ENCODE measurements at regions not wholly inside any gene's neighbourhood (a gene's known extent, or its start where the extent isn't known, plus 50 kb on each side); places are given as distances from the start of the nearest gene placed in this dataset.

- H3K4me3 ChIP-seq (ENCODE audit: low read depth, low read length): no peak overlapping the region
- TF ChIP-seq, protein P1, sequence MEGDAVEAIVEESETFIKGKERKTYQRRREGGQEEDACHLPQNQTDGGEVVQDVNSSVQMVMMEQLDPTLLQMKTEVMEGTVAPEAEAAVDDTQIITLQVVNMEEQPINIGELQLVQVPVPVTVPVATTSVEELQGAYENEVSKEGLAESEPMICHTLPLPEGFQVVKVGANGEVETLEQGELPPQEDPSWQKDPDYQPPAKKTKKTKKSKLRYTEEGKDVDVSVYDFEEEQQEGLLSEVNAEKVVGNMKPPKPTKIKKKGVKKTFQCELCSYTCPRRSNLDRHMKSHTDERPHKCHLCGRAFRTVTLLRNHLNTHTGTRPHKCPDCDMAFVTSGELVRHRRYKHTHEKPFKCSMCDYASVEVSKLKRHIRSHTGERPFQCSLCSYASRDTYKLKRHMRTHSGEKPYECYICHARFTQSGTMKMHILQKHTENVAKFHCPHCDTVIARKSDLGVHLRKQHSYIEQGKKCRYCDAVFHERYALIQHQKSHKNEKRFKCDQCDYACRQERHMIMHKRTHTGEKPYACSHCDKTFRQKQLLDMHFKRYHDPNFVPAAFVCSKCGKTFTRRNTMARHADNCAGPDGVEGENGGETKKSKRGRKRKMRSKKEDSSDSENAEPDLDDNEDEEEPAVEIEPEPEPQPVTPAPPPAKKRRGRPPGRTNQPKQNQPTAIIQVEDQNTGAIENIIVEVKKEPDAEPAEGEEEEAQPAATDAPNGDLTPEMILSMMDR (IDR thresholded peaks at IDR 0.05; ENCODE audit: low read depth, low read length): no peak
Observed at GRCh38 chr3:124514683-124515082, 215.6 kb upstream of the UMPS start.

DNA sequence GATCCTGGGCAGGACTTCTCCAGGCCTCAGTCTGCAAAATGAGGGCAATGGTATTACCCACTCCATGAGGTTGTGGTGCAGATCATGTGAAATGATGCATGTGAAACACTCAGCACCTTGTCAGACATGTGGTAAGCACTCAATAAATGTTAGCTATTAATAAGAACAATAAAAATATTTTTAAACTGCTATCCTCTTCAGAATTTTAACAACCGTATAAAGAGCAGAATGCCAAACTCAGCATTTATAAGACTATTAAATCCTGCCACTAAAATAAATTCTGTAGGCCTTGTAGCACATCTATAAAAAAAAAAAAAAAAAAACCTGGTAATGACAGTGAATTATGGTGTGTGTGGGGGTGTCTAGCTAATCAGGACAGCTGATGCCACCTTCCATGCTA, 213.9 kb upstream of the UMPS start:
- TF ChIP-seq, protein P1 (IDR thresholded peaks at IDR 0.05; ENCODE audit: low read depth, low read length): no peak
- H3K4me3 ChIP-seq (ENCODE audit: low read depth, low read length): no peak overlapping the region

DNA sequence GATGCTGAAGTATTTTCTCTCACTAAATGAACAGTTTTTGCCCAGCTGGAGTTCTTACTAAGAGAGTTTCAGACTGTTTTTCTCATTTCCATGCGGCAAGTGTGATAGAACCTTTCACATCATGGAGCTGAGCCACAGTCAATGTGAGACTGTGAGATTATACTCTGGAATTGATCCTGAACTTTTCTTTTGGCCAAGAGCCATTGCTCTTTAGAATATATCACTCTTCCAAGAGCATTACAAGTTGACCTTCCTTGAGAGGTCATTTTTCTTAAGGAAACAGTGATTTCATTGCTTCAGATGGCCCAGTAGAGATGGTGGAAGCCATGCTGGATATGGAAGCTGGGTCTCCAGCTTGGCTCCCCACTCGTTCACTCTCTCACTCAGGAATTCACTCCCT, 212.9 kb upstream of the UMPS start:
- TF ChIP-seq, protein P1 (IDR thresholded peaks at IDR 0.05; ENCODE audit: low read depth, low read length): no peak
- H3K4me3 ChIP-seq (ENCODE audit: low read depth, low read length): no peak overlapping the region

- TF ChIP-seq, protein P1 (IDR thresholded peaks at IDR 0.05; ENCODE audit: low read depth, low read length): no peak
- H3K4me3 ChIP-seq (ENCODE audit: low read depth, low read length): no peak overlapping the region
Observed at GRCh38 chr3:124518350-124518749, 211.9 kb upstream of the UMPS start.

DNA sequence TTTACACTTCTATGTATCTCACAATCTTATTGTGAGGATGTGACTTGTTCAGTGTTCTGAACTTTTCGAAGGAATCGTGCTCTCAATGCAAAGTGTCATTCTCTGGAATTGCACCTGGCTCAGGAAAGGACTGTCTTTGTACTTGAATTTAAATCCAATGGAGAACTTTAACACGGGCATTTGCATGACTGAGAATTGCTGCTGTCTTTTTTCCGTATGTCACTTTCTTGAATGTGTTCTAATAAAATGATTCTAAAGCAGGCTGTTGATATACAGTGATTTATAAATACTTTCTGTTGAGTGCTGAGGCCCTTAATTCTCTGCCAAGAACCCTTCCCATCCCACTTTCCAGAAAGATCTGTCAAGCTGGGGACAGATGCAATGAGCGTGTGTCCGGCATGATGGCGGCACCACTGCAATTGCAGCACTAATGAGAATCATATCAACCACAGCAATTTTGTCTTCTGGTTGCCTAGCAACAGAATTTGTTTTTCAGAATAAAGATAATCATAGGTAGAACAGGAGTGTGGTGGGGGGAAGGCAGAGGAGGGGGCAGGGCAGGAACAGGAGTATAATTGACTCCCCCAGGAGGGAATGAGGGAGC, 210.6 kb upstream of the UMPS start:
- TF ChIP-seq, protein P1 (IDR thresholded peaks at IDR 0.05; ENCODE audit: low read depth, low read length): no peak
- H3K4me3 ChIP-seq (ENCODE audit: low read depth, low read length): no peak overlapping the region

DNA sequence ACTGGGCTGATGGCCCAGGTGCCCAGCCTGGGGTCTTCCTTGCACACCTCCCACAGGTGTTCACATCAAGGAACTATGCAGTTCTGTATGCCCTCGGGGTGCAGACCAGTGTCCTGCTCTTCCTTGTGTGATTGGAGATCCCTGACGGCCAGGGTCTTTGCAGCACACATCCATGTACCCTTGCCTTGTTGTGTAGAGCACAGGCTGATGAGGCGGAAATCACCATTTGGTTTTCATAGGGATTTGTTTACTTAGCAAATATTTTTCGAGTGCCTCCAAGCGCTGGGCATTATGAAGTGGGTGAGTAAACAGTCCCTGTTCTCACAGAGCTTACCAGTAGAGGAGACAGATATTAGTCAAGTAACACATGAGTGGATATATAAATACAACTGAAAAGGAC, 209.3 kb upstream of the UMPS start:
- H3K4me3 ChIP-seq (ENCODE audit: low read depth, low read length): no peak overlapping the region
- TF ChIP-seq, protein P1 (IDR thresholded peaks at IDR 0.05; ENCODE audit: low read depth, low read length): no peak

- H3K4me3 ChIP-seq (ENCODE audit: low read depth, low read length): no peak overlapping the region
- TF ChIP-seq, protein P1 (IDR thresholded peaks at IDR 0.05; ENCODE audit: low read depth, low read length): no peak
Observed at GRCh38 chr3:124522082-124522625, 208.1 kb upstream of the UMPS start.
